HG02973 (cell line): ENCODE measurements at regions not wholly inside any gene's neighbourhood (a gene's known extent, or its start where the extent isn't known, plus 50 kb on each side); places are given as distances from the start of the nearest gene placed in this dataset.

Source experiments
- ATAC-seq: cut with Tn5 transposase; IDR thresholded peaks from one replicate; pipeline ENCODE4 v1.9.1; 2021; ENCODE audit warnings: moderate library complexity; ENCODE audit not compliant: unreplicated experiment

DNA sequence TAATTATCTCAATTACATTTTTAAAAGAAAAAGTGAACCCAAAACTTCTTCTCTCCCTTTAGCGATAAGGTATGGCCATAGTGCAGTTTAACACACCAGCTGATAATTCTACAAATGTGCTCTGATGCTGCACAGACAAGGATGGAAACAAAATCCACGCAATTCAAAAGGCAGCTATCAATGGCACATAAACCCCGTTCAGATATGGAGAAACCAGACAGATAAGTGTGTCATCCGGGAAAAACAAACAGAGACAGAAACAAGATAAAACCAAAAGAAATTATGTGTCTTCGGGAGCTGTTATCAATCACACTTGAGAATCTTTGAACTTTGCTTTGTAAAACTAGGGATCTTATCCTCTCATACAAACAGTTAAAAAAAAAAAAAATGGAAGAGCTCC, 73.6 kb downstream of the SIPA1L2 start:
- ATAC-seq, result no peak

GRCh38 chr1:232555494-232556210, 74.3 kb downstream of the SIPA1L2 start:
- no peak for ATAC-seq

GRCh38 chr1:232554409-232554808, 75.5 kb downstream of the SIPA1L2 start:
- ATAC-seq, result no peak

DNA sequence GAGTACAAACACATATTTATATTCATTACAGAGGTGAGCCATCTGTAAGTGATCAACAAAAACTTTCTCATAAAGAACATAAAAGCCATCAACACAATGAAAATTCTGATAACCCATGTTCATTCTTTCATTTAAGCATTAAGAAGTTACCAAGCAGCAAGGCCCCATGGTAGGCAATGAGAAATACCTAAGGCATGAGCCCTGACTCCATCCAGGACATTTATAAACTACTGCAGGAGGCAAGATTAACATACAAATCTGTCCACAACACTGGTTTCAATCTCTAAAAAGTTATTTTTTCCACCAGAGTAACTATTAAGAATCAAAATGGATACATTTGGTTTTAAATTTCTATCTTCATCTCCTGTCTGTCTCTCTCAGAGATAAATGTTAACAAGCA, 76.1 kb downstream of the SIPA1L2 start:
- no peak for ATAC-seq

DNA sequence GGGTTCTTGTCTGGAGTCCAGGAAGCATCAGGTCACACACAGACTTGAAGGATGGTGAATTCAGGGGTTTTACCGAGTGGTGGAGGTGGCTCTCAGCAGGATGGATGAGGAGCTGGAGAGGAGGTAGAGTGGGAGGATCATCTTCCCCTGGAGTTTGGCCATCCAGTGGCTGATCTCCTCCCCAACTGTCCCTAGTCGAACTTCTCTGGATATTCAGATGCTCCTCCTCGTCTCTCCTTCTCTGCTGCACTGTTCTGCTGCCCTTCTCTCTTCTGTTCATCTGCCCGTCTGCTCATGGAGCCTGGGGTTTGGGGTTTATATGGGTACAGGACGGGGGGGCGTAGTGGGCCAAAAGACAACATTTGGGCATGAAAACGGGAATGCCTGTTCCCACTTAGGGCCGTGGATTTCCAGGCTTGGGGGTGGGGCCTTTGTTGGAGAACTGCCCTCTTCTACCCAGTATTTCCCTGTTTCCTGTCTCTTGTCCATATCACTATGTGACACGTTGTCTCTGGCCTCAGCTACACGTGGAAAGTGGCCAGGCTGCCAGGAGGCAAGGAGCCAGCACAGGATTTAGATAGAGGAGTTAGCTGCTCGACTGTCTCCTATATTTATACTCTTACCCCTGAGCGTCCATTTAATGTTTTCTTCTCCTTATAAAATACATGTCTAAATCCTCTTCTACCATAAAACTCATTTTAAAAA, 76.7 kb downstream of the SIPA1L2 start:
- ATAC-seq, result no peak

DNA sequence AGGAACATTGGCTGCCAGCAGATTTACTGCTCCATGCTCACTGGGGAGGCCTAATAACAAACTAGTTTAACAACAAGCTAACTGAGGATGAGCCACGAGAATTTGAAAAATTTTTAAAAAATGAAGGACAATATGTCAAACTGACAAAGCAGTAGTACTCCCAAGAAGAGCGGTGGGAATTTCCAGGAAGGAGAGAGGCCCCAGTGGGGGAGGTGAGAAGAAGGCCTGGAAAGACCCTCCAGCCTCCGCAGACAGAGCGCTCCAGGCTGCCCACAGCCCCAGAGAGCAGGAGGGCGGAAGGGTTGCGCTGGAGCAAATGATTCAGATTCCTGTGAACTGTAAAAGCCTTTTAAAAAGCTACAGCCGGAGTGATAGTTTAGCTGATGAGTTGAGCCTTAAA, 78.5 kb downstream of the SIPA1L2 start:
- no peak for ATAC-seq

- ATAC-seq, result no peak
Observed at GRCh38 chr1:232550007-232550406, 79.9 kb downstream of the SIPA1L2 start.

GRCh38 chr1:232548691-232549090, 81.2 kb downstream of the SIPA1L2 start:
- no peak for ATAC-seq

GRCh38 chr1:232547938-232548484, 81.9 kb downstream of the SIPA1L2 start:
- ATAC-seq, result no peak

- no peak for ATAC-seq
Observed at GRCh38 chr1:232542633-232543593, 87.0 kb downstream of the SIPA1L2 start.

DNA sequence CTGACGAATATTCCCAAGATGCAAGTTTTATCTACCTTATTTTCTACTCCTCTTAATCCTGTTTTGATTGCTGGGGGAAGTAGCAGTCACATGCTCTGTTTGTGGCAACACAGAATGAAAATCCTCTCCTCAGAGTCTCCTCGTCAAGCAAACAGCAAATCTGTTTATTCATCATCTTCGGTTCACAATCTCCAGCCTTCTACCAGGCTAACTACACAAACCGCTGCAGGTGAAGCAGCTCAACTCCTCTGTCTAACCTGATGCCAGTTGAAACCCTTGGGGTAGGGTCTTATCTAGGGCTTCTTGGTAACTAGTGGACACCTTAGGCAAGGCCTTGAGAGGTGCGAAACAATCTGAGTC, 91.0 kb downstream of the SIPA1L2 start:
- no peak for ATAC-seq

DNA sequence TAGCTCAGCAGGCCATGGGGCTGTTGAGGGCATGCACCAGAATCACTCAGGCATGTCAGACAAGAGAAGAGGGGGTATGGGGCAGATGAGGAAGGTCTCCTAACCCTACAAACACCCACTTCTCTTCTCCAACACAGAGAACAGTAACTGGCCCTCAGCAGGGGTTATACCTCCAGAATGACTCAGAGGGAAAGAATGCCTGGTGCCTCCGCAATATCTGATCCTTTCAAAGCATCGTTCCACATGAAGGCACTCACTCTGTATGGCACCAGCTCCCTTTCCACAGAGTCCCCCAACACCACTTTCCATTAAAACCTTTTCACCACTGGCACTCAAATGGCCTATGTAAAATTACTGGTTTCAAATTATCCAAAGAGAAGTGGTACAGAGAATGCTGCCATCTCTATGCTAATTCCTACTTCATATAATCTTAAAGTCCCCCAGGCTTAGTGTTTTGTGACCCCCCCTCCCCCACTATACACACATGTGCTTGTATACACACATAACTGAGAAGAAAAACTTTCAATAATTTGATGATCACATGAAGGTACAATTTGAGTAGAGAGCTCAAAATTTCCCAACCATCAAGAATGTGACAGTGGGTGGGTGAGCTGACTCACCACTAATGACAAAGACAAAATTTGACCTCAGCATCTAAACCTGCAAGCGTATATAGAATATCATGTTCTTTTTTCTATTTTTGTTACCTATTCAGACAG, 91.5 kb downstream of the SIPA1L2 start:
- no peak for ATAC-seq

- no peak for ATAC-seq
Observed at GRCh38 chr1:232534552-232535517, 95.1 kb downstream of the SIPA1L2 start.

DNA sequence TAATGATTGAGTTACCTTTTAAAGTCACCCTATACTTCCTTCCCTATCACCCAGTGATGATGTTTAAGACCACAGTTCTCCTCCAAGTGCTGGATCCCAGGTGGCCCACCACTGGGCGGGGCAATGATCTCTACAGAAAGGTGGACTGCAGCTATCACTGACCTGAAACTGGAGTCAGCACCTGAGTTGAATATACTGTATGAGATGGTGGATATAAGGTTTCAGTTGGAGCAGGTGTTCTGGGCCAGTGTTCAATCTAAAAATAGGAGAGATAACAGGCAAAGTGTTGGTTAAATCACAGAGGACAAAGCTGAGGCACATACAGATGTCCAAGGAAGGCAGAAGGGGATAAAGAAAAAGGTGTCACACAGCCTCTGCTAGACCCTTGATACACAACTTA, 96.6 kb downstream of the SIPA1L2 start:
- no peak for ATAC-seq

GRCh38 chr1:232532901-232533300, 97.0 kb downstream of the SIPA1L2 start:
- no peak for ATAC-seq

GRCh38 chr1:232531291-232531690, 98.6 kb downstream of the SIPA1L2 start:
- no peak for ATAC-seq

DNA sequence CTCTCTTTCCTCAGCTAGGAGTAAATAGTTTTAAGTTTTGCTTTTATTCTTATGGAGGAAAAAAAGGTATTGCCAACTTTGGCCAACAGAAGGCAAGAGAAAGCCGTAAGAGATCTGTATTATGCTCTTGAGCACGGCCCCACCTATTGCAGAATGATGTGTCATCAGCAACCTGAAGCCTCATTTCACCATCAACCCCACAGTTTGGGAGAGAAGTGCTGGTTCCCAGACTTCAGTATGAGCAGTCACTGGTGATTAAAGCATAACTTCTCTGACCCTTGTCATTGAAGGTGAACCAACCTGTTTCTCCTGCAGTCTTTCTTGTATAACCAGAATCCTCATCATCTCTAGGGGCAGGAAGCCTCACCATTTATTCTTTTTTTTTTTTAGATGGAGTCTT, 100.2 kb downstream of the SIPA1L2 start:
- ATAC-seq, result no peak

DNA sequence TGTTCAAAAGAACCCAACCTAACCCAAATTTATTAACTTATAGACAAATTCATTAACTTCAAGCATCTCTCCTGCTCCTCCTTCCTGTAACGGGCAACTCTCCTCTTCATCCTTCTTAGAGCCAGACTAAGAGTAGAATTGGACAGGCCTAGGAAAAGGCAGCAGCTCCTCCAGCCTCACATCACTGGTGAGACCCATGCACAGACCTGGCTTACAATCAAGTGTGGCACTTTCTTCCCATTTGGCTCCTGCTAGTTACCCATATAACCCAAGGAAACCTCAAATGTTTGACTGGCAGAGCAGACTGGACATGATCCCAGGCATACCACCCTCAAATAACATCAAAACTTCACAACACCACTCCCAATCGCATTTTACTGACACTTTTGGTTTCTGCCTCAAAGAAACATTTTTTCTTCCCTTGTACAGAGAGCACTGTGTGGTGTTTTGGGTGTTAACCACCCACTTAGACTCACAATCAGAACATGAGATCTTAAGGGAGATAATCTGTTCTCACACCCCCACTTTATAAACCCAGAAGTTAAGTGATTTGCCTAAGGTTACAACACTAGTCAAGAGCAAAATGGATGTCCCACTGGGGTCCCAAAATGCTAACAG, 101.4 kb downstream of the SIPA1L2 start:
- no peak for ATAC-seq

- ATAC-seq, result no peak
Observed at GRCh38 chr1:232524056-232524455, 105.9 kb downstream of the SIPA1L2 start.
